NCI-H446 (cell line): ENCODE measurements at regions not wholly inside any gene's neighbourhood (a gene's known extent, or its start where the extent isn't known, plus 50 kb on each side); places are given as distances from the start of the nearest gene placed in this dataset.
"Not testable (repeated sequence)": the region's sequence is repeated elsewhere in the genome, so short reads cannot be mapped to it uniquely, and the experiment has no call there.

Experiments used
- DNase-seq, 2 experiments: peaks; one replicate each; lab custom pipeline; 2025; lab: John Stamatoyannopoulos, UW

- DNase-seq, result no peak
Measured at GRCh38 chr9:75197561-75197960, 109.2 kb downstream of the OSTF1 start.

GRCh38 chr9:75198436-75198835 is 110.1 kb downstream of the OSTF1 start:
- DNase-seq, result no peak

- DNase-seq, result peak in 1 of 2 experiments; percentile 10
Measured at GRCh38 chr9:75200892-75201470, 112.7 kb downstream of the OSTF1 start.

- no peak for DNase-seq
Measured at GRCh38 chr9:75201480-75202209, 113.3 kb downstream of the OSTF1 start.

GRCh38 chr9:75207997-75208396 is 119.7 kb downstream of the OSTF1 start:
- DNase-seq, result not testable (repeated sequence)

- DNase-seq, result no peak
Measured at GRCh38 chr9:75210215-75210614, 121.9 kb downstream of the OSTF1 start.

GRCh38 chr9:75213765-75214164 is 125.5 kb downstream of the OSTF1 start:
- DNase-seq, result no peak

- no peak for DNase-seq
Measured at GRCh38 chr9:75226403-75227139, 138.3 kb downstream of the OSTF1 start.

- DNase-seq, result no peak
Measured at GRCh38 chr9:75228893-75229292, 140.6 kb downstream of the OSTF1 start.

GRCh38 chr9:75229605-75230332 is 141.5 kb downstream of the OSTF1 start:
- no peak for DNase-seq

GRCh38 chr9:75230469-75230868 is 142.2 kb downstream of the OSTF1 start:
- DNase-seq, result no peak

GRCh38 chr9:75231167-75231566 is 142.9 kb downstream of the OSTF1 start:
- no peak for DNase-seq

GRCh38 chr9:75233011-75233410 is 144.7 kb downstream of the OSTF1 start:
- DNase-seq, result no peak

GRCh38 chr9:75235632-75236031 is 147.3 kb downstream of the OSTF1 start:
- no peak for DNase-seq

GRCh38 chr9:75238311-75238976 is 150.1 kb downstream of the OSTF1 start:
- DNase-seq, result peak; percentile 48 to 71

GRCh38 chr9:75239176-75239575 is 150.9 kb downstream of the OSTF1 start:
- DNase-seq, result no peak

- no peak for DNase-seq
Measured at GRCh38 chr9:75242426-75242825, 154.1 kb downstream of the OSTF1 start.

GRCh38 chr9:75246949-75247348 is 158.6 kb downstream of the OSTF1 start:
- no peak for DNase-seq

GRCh38 chr9:75265525-75265972 is 177.2 kb downstream of the OSTF1 start:
- DNase-seq, result peak; percentile 0 to 2

- DNase-seq, result no peak
Measured at GRCh38 chr9:75269197-75269596, 180.9 kb downstream of the OSTF1 start.

- DNase-seq, result not testable (repeated sequence)
Measured at GRCh38 chr9:75273055-75273454, 184.7 kb downstream of the OSTF1 start.

- DNase-seq, result no peak
Measured at GRCh38 chr9:75274781-75275180, 186.5 kb downstream of the OSTF1 start.
